GM23338 (cell line): ENCODE measurements at regions not wholly inside any gene's neighbourhood (a gene's known extent, or its start where the extent isn't known, plus 50 kb on each side); places are given as distances from the start of the nearest gene placed in this dataset.

Experiments used
- ATAC-seq: fragments of 200-7000 bp; cut with Tn5 transposase; 3 replicates; pipeline ENCODE4 v1.9.1; 2020
- DNase-seq: peaks from one replicate; pipeline ENCODE4 v3.0.0-alpha.2; 2015; ENCODE audit warnings: low spot score
- H2AFZ ChIP-seq: fragments of 200-600 bp; sonication (generic); 2 replicates; pipeline ENCODE4 v1.8.0; 2016; ENCODE audit warnings: antibody characterized with exemption, mild to moderate bottlenecking, moderate library complexity
- H3F3A ChIP-seq: fragments of 200-600 bp; sonication (generic); replicated peaks from 2 replicates; pipeline ENCODE4 v1.8.0; 2017; ENCODE audit warnings: antibody characterized with exemption, mixed run types, low read depth
- H3K27ac ChIP-seq: fragments of 200-600 bp; sonication (generic); 2 replicates; pipeline ENCODE4 v1.6.1; 2016; ENCODE audit warnings: low read depth
- H3K27me3 ChIP-seq: fragments of 200-600 bp; sonication (generic); 2 replicates; pipeline ENCODE4 v1.8.0; 2016; ENCODE audit warnings: mild to moderate bottlenecking, mixed run types, moderate library complexity; ENCODE audit not compliant: insufficient read depth
- H3K36me3 ChIP-seq: fragments of 200-600 bp; sonication (generic); 2 replicates; pipeline ENCODE4 v1.8.0; 2016; ENCODE audit warnings: mild to moderate bottlenecking; ENCODE audit not compliant: insufficient read depth
- H3K4me1 ChIP-seq: fragments of 200-600 bp; sonication (generic); 2 replicates; pipeline ENCODE4 v1.8.0; 2016; ENCODE audit warnings: mild to moderate bottlenecking, moderate library complexity; ENCODE audit not compliant: insufficient read depth
- H3K4me2 ChIP-seq: fragments of 200-600 bp; sonication (generic); 2 replicates; pipeline ENCODE4 v1.7.1; 2017; ENCODE audit warnings: mixed run types
- H3K4me3 ChIP-seq: fragments of 200-600 bp; sonication (generic); 2 replicates; pipeline ENCODE4 v1.6.1; 2016; ENCODE audit warnings: mixed run types
- H3K79me2 ChIP-seq: fragments of 200-600 bp; sonication (generic); replicated peaks from 2 replicates; pipeline ENCODE4 v1.8.0; 2017; ENCODE audit warnings: mild to moderate bottlenecking; ENCODE audit not compliant: insufficient read depth
- H3K9me2 ChIP-seq: fragments of 200-600 bp; sonication (generic); 2 replicates; pipeline ENCODE4 v1.8.0; 2017; ENCODE audit not compliant: insufficient read depth
- H4K20me1 ChIP-seq: fragments of 200-600 bp; sonication (generic); replicated peaks from 2 replicates; pipeline ENCODE4 v1.8.0; 2017; ENCODE audit warnings: mild to moderate bottlenecking; ENCODE audit not compliant: insufficient read depth
- H3K27ac Mint-ChIP-seq: 2 replicates; pipeline ENCODE4 v1.8.0; 2020; ENCODE audit warnings: inconsistent platforms, mild to moderate bottlenecking, moderate library complexity, mixed read lengths
- H3K27me3 Mint-ChIP-seq: 3 replicates; pipeline ENCODE4 v1.8.0; 2022; ENCODE audit warnings: low read depth, mild to moderate bottlenecking, moderate library complexity, mixed read lengths, inconsistent platforms; ENCODE audit not compliant: insufficient read depth, poor library complexity
- H3K36me3 Mint-ChIP-seq: 3 replicates; pipeline ENCODE4 v1.8.0; 2021; ENCODE audit warnings: low read depth, mild to moderate bottlenecking, inconsistent platforms, moderate library complexity, mixed read lengths
- H3K4me1 Mint-ChIP-seq: 3 replicates; pipeline ENCODE4 v1.8.0; 2020; ENCODE audit warnings: mild to moderate bottlenecking, inconsistent platforms, mixed read lengths
- H3K4me3 Mint-ChIP-seq: 3 replicates; pipeline ENCODE4 v1.8.0; 2021; ENCODE audit warnings: moderate library complexity, mild to moderate bottlenecking, inconsistent platforms, mixed read lengths
- H3K9me3 Mint-ChIP-seq: 3 replicates; pipeline ENCODE4 v1.8.0; 2020; ENCODE audit warnings: moderate library complexity, mild to moderate bottlenecking, inconsistent platforms, mixed read lengths
- CREB1 ChIP-seq: fragments of 250-450 bp; sonication (Bioruptor Pico); IDR thresholded peaks from 2 replicates; pipeline ENCODE4 v1.5.0; 2020; ENCODE audit warnings: low read depth, mild to moderate bottlenecking, moderate library complexity
- EZH2 ChIP-seq: fragments of 200-600 bp; sonication (generic); IDR thresholded peaks from one replicate; pipeline ENCODE4 v1.8.0; 2017; ENCODE audit warnings: antibody characterized with exemption, mild to moderate bottlenecking, low read depth; ENCODE audit not compliant: unreplicated experiment
- JUNB ChIP-seq: IDR thresholded peaks from one replicate; pipeline ENCODE4 v1.6.1; 2016; ENCODE audit warnings: antibody characterized with exemption; ENCODE audit not compliant: unreplicated experiment
- NANOG ChIP-seq: IDR thresholded peaks from 2 replicates; pipeline ENCODE4 v1.6.1; 2016; ENCODE audit warnings: antibody characterized with exemption, borderline replicate concordance
- POLR2AphosphoS5 ChIP-seq: IDR thresholded peaks from 2 replicates; pipeline ENCODE4 v1.6.1; 2016; ENCODE audit warnings: antibody characterized with exemption, low read depth
- STAT1 ChIP-seq: IDR thresholded peaks from one replicate; pipeline ENCODE4 v1.6.1; 2016; ENCODE audit warnings: antibody characterized with exemption; ENCODE audit not compliant: unreplicated experiment
- ZNF114 ChIP-seq: fragments of 250-450 bp; sonication (Bioruptor Pico); IDR thresholded peaks from 2 replicates; pipeline ENCODE4 v1.5.0; 2020; ENCODE audit warnings: mild to moderate bottlenecking, moderate library complexity
- ZNF331 ChIP-seq: fragments of 250-450 bp; sonication (Bioruptor Pico); IDR thresholded peaks from 2 replicates; pipeline ENCODE4 v1.5.0; 2020; ENCODE audit warnings: low read depth, mild to moderate bottlenecking, moderate library complexity
- TF ChIP-seq, protein P1 (sequence below): IDR thresholded peaks from 2 replicates; pipeline ENCODE4 v1.6.1; 2016; ENCODE audit warnings: antibody characterized with exemption
- TF ChIP-seq, protein P2 (sequence below), 2 experiments: fragments of 200-600 bp in 1 of 2; sonication (generic) in 1 of 2; conservative IDR thresholded peaks; 2 replicates each; pipeline versions ENCODE4 v1.5.1 to v1.6.1; 2016 to 2017; ENCODE audit warnings: antibody characterized with exemption in 2 of 2, low read depth in 2 of 2, mild to moderate bottlenecking in 2 of 2, moderate library complexity in 1 of 2
- TF ChIP-seq, protein P3 (sequence below): fragments of 250-450 bp; sonication (Bioruptor Pico); IDR thresholded peaks from 2 replicates; pipeline ENCODE4 v1.5.0; 2020; ENCODE audit warnings: mild to moderate bottlenecking, moderate library complexity

DNA sequence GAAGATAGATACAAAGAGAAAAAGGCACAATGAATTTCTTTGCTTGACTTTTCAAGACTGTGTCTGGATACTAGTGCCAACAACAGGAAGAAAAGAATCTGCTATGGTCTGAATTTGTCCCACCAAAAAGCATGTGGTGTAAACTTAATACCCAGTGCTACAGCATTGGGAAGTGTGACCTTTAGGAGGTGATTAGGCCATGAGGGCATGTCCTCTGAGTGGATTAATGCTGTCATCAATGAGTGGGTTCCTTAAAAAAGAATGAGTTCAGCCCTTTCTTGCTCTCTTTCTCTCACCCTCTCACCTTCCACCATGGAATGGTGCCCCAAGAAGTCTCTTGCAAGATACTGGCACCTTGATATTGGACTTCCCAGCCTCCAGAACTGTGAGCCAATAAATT lies 155.7 kb upstream of the GPRIN3 start (continued):
- TF ChIP-seq, protein P1, sequence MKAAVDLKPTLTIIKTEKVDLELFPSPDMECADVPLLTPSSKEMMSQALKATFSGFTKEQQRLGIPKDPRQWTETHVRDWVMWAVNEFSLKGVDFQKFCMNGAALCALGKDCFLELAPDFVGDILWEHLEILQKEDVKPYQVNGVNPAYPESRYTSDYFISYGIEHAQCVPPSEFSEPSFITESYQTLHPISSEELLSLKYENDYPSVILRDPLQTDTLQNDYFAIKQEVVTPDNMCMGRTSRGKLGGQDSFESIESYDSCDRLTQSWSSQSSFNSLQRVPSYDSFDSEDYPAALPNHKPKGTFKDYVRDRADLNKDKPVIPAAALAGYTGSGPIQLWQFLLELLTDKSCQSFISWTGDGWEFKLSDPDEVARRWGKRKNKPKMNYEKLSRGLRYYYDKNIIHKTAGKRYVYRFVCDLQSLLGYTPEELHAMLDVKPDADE: no peak
- TF ChIP-seq STAT1: no peak
- TF ChIP-seq, protein P2, sequence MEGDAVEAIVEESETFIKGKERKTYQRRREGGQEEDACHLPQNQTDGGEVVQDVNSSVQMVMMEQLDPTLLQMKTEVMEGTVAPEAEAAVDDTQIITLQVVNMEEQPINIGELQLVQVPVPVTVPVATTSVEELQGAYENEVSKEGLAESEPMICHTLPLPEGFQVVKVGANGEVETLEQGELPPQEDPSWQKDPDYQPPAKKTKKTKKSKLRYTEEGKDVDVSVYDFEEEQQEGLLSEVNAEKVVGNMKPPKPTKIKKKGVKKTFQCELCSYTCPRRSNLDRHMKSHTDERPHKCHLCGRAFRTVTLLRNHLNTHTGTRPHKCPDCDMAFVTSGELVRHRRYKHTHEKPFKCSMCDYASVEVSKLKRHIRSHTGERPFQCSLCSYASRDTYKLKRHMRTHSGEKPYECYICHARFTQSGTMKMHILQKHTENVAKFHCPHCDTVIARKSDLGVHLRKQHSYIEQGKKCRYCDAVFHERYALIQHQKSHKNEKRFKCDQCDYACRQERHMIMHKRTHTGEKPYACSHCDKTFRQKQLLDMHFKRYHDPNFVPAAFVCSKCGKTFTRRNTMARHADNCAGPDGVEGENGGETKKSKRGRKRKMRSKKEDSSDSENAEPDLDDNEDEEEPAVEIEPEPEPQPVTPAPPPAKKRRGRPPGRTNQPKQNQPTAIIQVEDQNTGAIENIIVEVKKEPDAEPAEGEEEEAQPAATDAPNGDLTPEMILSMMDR (conservative IDR thresholded peaks at IDR 0.05; ENCODE audit: low read depth in 2 of 2): no peak
- no peak for TF ChIP-seq POLR2AphosphoS5
- no peak for TF ChIP-seq ZNF114
- no peak for TF ChIP-seq JUNB
- no peak for TF ChIP-seq NANOG
- no peak for TF ChIP-seq ZNF331 (CRISPR knock-in tag)

DNA sequence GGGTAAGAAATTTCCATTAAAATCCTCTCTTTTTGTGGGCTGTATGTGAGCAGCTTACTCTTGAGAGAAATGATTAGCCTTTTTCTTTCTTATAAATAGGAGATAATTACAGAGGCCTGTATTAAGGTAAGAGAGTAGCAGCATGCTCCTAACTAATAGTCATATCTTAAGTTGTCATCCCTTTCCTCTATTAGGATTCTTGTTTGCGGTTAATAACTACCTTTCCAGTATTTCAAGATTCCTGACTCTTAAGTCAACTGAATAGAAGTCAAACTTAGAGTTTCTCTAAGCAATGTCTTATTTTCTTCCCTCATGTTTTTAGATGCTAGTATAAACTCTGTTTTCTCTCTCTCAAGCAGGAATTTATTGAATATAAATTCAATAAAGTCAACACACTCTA lies 139.9 kb upstream of the GPRIN3 start:
- Mint-ChIP-seq H3K9me3 (peaks cover 31% of the 10 kb centered on the region), H3K4me3 (no peak overlapping the region), H3K27ac (no peak overlapping the region), H3K36me3 (peaks cover 26% of the 10 kb centered on the region), H3K4me1 (no peaks in the 10 kb centered on the region), H3K27me3 (no peaks in the 10 kb centered on the region)
- no peaks in the 10 kb centered on the region for H3K4me1 ChIP-seq
- H2AFZ ChIP-seq: no peak overlapping the region
- H3K4me2 ChIP-seq: no peak overlapping the region
- DNase-seq (no peak), ATAC-seq (no peak)
- H3K36me3 ChIP-seq: peaks cover 14% of the 10 kb centered on the region
- H3K79me2 ChIP-seq: no peaks in the 10 kb centered on the region
- TF ChIP-seq EZH2 (no peak), CREB1 (CRISPR knock-in tag) (no peak), STAT1 (no peak), ZNF114 (no peak)
- TF ChIP-seq, protein P3, sequence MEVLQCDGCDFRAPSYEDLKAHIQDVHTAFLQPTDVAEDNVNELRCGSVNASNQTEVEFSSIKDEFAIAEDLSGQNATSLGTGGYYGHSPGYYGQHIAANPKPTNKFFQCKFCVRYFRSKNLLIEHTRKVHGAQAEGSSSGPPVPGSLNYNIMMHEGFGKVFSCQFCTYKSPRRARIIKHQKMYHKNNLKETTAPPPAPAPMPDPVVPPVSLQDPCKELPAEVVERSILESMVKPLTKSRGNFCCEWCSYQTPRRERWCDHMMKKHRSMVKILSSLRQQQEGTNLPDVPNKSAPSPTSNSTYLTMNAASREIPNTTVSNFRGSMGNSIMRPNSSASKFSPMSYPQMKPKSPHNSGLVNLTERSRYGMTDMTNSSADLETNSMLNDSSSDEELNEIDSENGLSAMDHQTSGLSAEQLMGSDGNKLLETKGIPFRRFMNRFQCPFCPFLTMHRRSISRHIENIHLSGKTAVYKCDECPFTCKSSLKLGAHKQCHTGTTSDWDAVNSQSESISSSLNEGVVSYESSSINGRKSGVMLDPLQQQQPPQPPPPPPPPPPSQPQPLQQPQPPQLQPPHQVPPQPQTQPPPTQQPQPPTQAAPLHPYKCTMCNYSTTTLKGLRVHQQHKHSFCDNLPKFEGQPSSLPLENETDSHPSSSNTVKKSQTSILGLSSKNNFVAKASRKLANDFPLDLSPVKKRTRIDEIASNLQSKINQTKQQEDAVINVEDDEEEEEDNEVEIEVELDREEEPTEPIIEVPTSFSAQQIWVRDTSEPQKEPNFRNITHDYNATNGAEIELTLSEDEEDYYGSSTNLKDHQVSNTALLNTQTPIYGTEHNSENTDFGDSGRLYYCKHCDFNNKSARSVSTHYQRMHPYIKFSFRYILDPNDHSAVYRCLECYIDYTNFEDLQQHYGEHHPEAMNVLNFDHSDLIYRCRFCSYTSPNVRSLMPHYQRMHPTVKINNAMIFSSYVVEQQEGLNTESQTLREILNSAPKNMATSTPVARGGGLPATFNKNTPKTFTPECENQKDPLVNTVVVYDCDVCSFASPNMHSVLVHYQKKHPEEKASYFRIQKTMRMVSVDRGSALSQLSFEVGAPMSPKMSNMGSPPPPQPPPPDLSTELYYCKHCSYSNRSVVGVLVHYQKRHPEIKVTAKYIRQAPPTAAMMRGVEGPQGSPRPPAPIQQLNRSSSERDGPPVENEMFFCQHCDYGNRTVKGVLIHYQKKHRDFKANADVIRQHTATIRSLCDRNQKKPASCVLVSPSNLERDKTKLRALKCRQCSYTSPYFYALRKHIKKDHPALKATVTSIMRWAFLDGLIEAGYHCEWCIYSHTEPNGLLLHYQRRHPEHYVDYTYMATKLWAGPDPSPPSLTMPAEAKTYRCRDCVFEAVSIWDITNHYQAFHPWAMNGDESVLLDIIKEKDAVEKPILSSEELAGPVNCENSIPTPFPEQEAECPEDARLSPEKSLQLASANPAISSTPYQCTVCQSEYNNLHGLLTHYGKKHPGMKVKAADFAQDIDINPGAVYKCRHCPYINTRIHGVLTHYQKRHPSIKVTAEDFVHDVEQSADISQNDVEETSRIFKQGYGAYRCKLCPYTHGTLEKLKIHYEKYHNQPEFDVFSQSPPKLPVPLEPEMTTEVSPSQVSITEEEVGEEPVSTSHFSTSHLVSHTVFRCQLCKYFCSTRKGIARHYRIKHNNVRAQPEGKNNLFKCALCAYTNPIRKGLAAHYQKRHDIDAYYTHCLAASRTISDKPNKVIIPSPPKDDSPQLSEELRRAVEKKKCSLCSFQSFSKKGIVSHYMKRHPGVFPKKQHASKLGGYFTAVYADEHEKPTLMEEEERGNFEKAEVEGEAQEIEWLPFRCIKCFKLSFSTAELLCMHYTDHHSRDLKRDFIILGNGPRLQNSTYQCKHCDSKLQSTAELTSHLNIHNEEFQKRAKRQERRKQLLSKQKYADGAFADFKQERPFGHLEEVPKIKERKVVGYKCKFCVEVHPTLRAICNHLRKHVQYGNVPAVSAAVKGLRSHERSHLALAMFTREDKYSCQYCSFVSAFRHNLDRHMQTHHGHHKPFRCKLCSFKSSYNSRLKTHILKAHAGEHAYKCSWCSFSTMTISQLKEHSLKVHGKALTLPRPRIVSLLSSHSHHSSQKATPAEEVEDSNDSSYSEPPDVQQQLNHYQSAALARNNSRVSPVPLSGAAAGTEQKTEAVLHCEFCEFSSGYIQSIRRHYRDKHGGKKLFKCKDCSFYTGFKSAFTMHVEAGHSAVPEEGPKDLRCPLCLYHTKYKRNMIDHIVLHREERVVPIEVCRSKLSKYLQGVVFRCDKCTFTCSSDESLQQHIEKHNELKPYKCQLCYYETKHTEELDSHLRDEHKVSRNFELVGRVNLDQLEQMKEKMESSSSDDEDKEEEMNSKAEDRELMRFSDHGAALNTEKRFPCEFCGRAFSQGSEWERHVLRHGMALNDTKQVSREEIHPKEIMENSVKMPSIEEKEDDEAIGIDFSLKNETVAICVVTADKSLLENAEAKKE (CRISPR knock-in tag): no peak
- no peaks in the 10 kb centered on the region for H4K20me1 ChIP-seq
- no peaks in the 10 kb centered on the region for H3F3A ChIP-seq
- H3K27me3 ChIP-seq: no peaks in the 10 kb centered on the region
- H3K27ac ChIP-seq: no peak overlapping the region
- 0 out of 2 replicates have a peak, but pooled peaks cover 2% of the 10 kb centered on the region for H3K9me2 ChIP-seq
- H3K4me3 ChIP-seq: no peak overlapping the region
